ENCODE measurements at regions not wholly inside any gene's neighbourhood (a gene's known extent, or its start where the extent isn't known, plus 50 kb on each side); places are given as distances from the start of the nearest gene placed in this dataset.

DNA sequence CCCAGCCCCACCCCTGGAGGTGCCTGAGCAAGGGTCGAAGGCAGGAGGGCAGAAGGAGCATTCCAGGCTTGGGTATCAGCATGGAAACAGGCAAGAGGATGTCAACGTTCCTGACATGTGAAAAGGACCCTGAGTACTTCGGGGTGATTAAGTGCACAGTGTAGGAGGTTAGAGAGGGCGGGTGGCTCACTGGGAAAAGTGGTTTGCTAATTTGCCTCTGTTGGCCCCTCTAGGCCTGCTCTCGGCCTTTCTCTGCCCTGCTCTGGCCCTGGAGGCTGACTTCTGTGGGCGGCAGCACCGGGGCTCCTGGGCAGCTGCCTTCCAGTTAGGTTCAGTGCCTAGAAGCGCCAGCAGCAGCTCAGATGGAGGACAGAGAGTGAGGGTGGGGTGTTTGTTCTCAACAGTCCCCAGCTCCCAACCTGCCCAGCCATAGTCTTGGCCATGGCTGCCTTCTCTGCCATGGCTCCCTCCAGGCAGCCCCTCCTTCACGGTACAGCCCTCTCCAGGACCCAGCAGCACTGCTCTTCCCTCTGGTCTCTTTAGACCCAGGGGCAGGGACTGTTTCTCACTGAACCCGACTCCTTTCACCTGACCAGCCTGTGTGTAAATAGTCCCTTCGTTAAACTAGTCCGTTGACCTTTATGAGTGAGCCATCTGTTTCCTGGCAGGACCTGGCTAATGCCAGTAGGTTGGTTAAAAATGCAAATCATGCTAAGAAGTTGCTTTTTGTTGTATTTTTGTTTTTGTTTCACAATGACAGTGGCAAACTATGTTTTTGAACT lies 107.1 kb upstream of the TPM1 start:
- WGBS (ENCODE audit: insufficient coverage, low coverage, low lambda C conversion rate, missing lambda C conversion rate), result 9% methylated on average over 5 of the region's 12 CpGs
- intact Hi-C loops (cut with DNase I), result no loop called here
- Histone ChIP-seq H3K4me1 (peaks cover 4 to 48% (median 29%) of the 10 kb centered on the region in 4 donors), H3K27ac (peak overlapping the region; percentile 89 to 94 (median 90)), H3K27me3 (no peaks in the 10 kb centered on the region), H3K36me3 (no peaks in the 10 kb centered on the region), H3K4me3 (no peak overlapping the region), H3K9me3 (no peaks in the 10 kb centered on the region)
- peak; percentile 83 to 94 (median 89) for ATAC-seq
- TF ChIP-seq, protein P1, sequence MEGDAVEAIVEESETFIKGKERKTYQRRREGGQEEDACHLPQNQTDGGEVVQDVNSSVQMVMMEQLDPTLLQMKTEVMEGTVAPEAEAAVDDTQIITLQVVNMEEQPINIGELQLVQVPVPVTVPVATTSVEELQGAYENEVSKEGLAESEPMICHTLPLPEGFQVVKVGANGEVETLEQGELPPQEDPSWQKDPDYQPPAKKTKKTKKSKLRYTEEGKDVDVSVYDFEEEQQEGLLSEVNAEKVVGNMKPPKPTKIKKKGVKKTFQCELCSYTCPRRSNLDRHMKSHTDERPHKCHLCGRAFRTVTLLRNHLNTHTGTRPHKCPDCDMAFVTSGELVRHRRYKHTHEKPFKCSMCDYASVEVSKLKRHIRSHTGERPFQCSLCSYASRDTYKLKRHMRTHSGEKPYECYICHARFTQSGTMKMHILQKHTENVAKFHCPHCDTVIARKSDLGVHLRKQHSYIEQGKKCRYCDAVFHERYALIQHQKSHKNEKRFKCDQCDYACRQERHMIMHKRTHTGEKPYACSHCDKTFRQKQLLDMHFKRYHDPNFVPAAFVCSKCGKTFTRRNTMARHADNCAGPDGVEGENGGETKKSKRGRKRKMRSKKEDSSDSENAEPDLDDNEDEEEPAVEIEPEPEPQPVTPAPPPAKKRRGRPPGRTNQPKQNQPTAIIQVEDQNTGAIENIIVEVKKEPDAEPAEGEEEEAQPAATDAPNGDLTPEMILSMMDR (IDR thresholded peaks at IDR 0.05), result no peak
- peak; percentile 77 for TF ChIP-seq POLR2A (IDR thresholded peaks at IDR 0.05)
- DNase-seq, result peak; percentile 55 to 85 (median 70)

DNA sequence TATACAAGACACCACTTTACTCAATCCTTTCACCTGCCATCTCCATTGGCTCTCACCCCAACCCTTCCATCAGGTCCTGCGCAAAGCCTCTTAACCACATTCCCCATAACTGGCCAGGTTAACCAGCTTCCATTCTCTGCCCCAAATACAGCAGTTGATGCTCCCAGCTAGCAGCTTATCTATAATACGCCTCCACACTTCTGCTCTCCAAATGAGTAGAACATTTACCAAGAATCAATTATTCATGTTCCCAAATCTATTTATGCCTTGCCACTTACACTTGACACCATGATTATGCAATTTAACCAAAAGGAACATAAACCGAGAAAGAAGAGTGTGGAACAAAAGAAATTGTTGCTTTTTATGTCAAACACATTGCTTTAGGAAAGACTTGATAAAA lies 103.7 kb upstream of the TPM1 start:
- intact Hi-C loops (cut with DNase I), result no loop called here
- WGBS (ENCODE audit: insufficient coverage, low coverage, low lambda C conversion rate, missing lambda C conversion rate), result 23% methylated on average over 3 of the region's 3 CpGs
- TF ChIP-seq, protein P1 (IDR thresholded peaks at IDR 0.05), result no peak
- peak; percentile 40 for TF ChIP-seq POLR2A (IDR thresholded peaks at IDR 0.05)
- DNase-seq (peak in 1 of 3 donors; percentile 59), ATAC-seq (peak; percentile 50 to 63 (median 60))
- no peak overlapping the region for H3K4me3 ChIP-seq
- H3K36me3 ChIP-seq, result no peaks in the 10 kb centered on the region
- no peaks in the 10 kb centered on the region for H3K27me3 ChIP-seq
- H3K27ac ChIP-seq, result peak overlapping the region; percentile 40 to 63 (median 59)
- H3K9me3 ChIP-seq, result no peaks in the 10 kb centered on the region
- peaks cover 4 to 57% (median 33%) of the 10 kb centered on the region in 4 donors for H3K4me1 ChIP-seq

DNA sequence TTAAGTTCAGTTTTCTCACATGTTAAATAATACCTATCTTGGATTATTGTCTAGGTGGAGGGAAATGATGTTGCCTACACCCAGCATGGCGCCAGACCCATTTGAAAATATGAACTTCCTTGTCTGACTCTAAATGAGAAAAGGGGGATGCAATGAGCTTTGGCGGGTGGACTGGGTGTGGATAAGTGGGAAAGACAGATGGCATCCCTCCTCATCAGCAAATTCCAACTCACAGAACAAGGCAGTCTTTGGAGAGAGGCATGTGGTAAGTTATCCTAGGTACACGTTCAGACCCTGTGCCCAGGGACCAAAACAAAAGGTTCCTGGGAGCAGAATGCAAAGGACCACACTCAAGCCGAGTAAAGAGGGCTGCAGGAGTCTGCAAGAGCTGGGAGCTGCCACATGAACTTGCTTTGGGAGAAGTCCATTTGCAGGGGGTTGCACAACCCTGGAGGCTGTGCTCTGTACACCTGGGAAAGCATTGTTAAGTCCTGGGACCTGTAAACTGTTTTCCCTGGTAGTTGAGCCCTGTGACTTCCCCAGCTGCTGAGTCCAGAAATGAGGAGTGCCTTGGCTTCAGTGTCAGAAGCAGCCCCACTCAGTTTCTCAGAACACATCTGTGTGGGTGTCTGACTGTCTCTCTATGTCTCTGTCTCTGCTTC lies 102.3 kb upstream of the TPM1 start:
- H3K4me3 ChIP-seq, result no peak overlapping the region
- no peaks in the 10 kb centered on the region for H3K36me3 ChIP-seq
- WGBS (ENCODE audit: insufficient coverage, low coverage, low lambda C conversion rate, missing lambda C conversion rate), result 80% methylated on average over 3 of the region's 4 CpGs
- H3K4me1 ChIP-seq, result peaks cover 1 to 50% (median 29%) of the 10 kb centered on the region in 4 donors
- no peaks in the 10 kb centered on the region for H3K9me3 ChIP-seq
- ATAC-seq (peak; percentile 27 to 62 (median 44)), DNase-seq (peak in 2 of 3 donors; percentile 71 to 73)
- TF ChIP-seq, protein P1 (IDR thresholded peaks at IDR 0.05), result no peak
- TF ChIP-seq POLR2A (IDR thresholded peaks at IDR 0.05), result no peak
- H3K27me3 ChIP-seq, result no peaks in the 10 kb centered on the region
- peak overlapping the region; percentile 31 to 59 (median 54) for H3K27ac ChIP-seq
- intact Hi-C loops (cut with DNase I), result no loop called here

DNA sequence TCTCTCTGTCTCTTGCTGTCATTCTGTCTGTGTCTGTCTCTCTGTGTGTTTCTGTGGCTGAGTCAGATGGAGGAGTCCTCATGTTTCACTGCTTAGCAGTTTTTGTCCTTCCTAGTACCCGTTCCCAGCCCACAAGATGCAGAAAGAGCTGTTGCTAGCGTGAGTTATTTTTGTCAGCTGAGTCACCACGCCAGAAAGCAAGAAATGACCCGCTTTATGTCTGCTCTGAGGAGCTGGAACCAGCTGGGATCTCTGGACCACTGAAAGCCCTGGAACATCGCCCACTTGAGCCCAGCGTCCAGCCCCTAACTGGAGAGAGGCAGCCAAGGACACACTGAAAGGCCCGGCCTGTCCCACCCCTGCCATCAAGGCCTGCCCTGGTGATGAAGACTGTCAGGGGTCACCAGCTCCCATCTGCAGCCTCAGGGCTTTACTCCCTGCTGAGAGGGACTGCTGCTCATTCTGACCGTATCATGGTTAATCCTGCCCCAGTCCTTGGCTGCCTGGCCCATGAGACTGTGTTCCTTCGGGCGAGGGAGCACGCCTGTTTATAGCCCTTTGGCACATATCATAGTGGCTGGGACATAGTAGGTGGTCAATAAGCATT lies 101.7 kb upstream of the TPM1 start:
- no peak overlapping the region for H3K4me3 ChIP-seq
- 54% methylated on average over 4 of the region's 11 CpGs for WGBS (ENCODE audit: insufficient coverage, low coverage, low lambda C conversion rate, missing lambda C conversion rate)
- H3K36me3 ChIP-seq, result no peaks in the 10 kb centered on the region
- TF ChIP-seq, protein P1 (IDR thresholded peaks at IDR 0.05), result no peak
- no peak for TF ChIP-seq POLR2A (IDR thresholded peaks at IDR 0.05)
- H3K9me3 ChIP-seq, result no peaks in the 10 kb centered on the region
- H3K27me3 ChIP-seq, result no peaks in the 10 kb centered on the region
- ATAC-seq (peak in 3 of 4 donors; percentile 12 to 34 (median 28)), DNase-seq (peak in 1 of 3 donors; percentile 54)
- intact Hi-C loops (cut with DNase I), result no loop called here
- peaks cover 0 to 44% (median 25%) of the 10 kb centered on the region in 4 donors for H3K4me1 ChIP-seq
- peak overlapping the region; percentile 31 to 59 (median 54) for H3K27ac ChIP-seq
